Loucy (cell line): ENCODE measurements at regions not wholly inside any gene's neighbourhood (a gene's known extent, or its start where the extent isn't known, plus 50 kb on each side); places are given as distances from the start of the nearest gene placed in this dataset.

Source experiments
- H2AFZ ChIP-seq: fragments of 200-600 bp; sonication (generic); 2 replicates; pipeline ENCODE4 v1.6.0; 2016; ENCODE audit warnings: antibody characterized with exemption, mild to moderate bottlenecking, low read length, moderate library complexity
- H3F3A ChIP-seq: fragments of 200-600 bp; 2 replicates; pipeline ENCODE4 v1.6.0; 2016; ENCODE audit warnings: antibody characterized with exemption, low read depth, mild to moderate bottlenecking
- H3K27me3 ChIP-seq: fragments of 200-600 bp; sonication (generic); 2 replicates; pipeline ENCODE4 v1.6.1; 2014; ENCODE audit warnings: low read length, mild to moderate bottlenecking; ENCODE audit not compliant: insufficient read depth, poor library complexity, severe bottlenecking
- H3K36me3 ChIP-seq: fragments of 200-600 bp; sonication (generic); 2 replicates; pipeline ENCODE4 v1.6.1; 2016; ENCODE audit warnings: low read length; ENCODE audit not compliant: insufficient read depth
- H3K4me1 ChIP-seq: fragments of 200-600 bp; sonication (generic); 2 replicates; pipeline ENCODE4 v1.5.1; 2014; ENCODE audit warnings: low read length, mild to moderate bottlenecking; ENCODE audit not compliant: insufficient read depth, poor library complexity, severe bottlenecking
- H3K4me2 ChIP-seq: fragments of 200-600 bp; sonication (generic); 2 replicates; pipeline ENCODE4 v1.6.0; 2014; ENCODE audit warnings: antibody characterized with exemption, low read length, low read depth, mild to moderate bottlenecking; ENCODE audit not compliant: poor library complexity, severe bottlenecking
- H3K4me3 ChIP-seq: fragments of 200-600 bp; sonication (generic); 2 replicates; pipeline ENCODE4 v1.5.1; 2014; ENCODE audit warnings: low read length, mild to moderate bottlenecking, mixed read lengths; ENCODE audit not compliant: poor library complexity, severe bottlenecking
- H3K79me2 ChIP-seq: fragments of 200-600 bp; sonication (generic); 2 replicates; pipeline ENCODE4 v1.6.1; 2014; ENCODE audit warnings: low read length; ENCODE audit not compliant: insufficient read depth
- H3K9ac ChIP-seq: fragments of 200-600 bp; sonication (generic); 2 replicates; pipeline ENCODE4 v1.6.0; 2014; ENCODE audit warnings: mild to moderate bottlenecking, low read depth, low read length, moderate library complexity; ENCODE audit not compliant: poor library complexity, severe bottlenecking
- H3K9me2 ChIP-seq: fragments of 200-600 bp; sonication (generic); replicated peaks from 2 replicates; pipeline ENCODE4 v1.6.1; 2016; ENCODE audit warnings: low read depth, low read length, mixed read lengths
- H3K9me3 ChIP-seq: fragments of 200-600 bp; sonication (generic); 2 replicates; pipeline ENCODE4 v1.6.1; 2014; ENCODE audit warnings: mild to moderate bottlenecking, antibody characterized with exemption, low read length, low read depth; ENCODE audit not compliant: insufficient read depth
- H4K20me1 ChIP-seq: fragments of 200-600 bp; sonication (generic); 2 replicates; pipeline ENCODE4 v1.6.0; 2014; ENCODE audit warnings: antibody characterized with exemption, low read length, mild to moderate bottlenecking; ENCODE audit not compliant: insufficient read depth, poor library complexity, severe bottlenecking
- CTCF ChIP-seq: fragments of 200-600 bp; sonication (generic); conservative IDR thresholded peaks from 2 replicates; pipeline ENCODE4 v1.5.1; 2014; ENCODE audit warnings: mild to moderate bottlenecking, antibody characterized with exemption, low read length
- EZH2phosphoT487 ChIP-seq: fragments of 200-600 bp; IDR thresholded peaks from 2 replicates; pipeline ENCODE4 v1.6.1; 2018; ENCODE audit warnings: antibody characterized with exemption, mild to moderate bottlenecking, moderate library complexity, borderline replicate concordance

GRCh38 chr2:144156736-144157640 lies 362.9 kb downstream of the ZEB2 start:
- Histone ChIP-seq H3K9ac (no peak overlapping the region), H3K36me3 (no peaks in the 10 kb centered on the region), H3K27me3 (no peaks in the 10 kb centered on the region), H3K4me3 (no peak overlapping the region), H3F3A (no peaks in the 10 kb centered on the region), H4K20me1 (no peaks in the 10 kb centered on the region), H3K9me2 (no peaks in the 10 kb centered on the region), H3K79me2 (no peaks in the 10 kb centered on the region), H3K9me3 (no peaks in the 10 kb centered on the region), H3K4me1 (peaks cover 8% of the 10 kb centered on the region), H2AFZ (no peak overlapping the region), H3K4me2 (no peak overlapping the region)
- TF ChIP-seq EZH2phosphoT487 (no peak), CTCF (no peak)

GRCh38 chr2:144154205-144154604 lies 365.7 kb downstream of the ZEB2 start:
- no peaks in the 10 kb centered on the region for H3F3A ChIP-seq
- peaks cover 21% of the 10 kb centered on the region for H3K4me1 ChIP-seq
- H4K20me1 ChIP-seq = no peaks in the 10 kb centered on the region
- H3K9ac ChIP-seq = no peak overlapping the region
- H2AFZ ChIP-seq = no peak overlapping the region
- H3K27me3 ChIP-seq = no peaks in the 10 kb centered on the region
- no peak overlapping the region for H3K4me3 ChIP-seq
- H3K9me3 ChIP-seq = no peaks in the 10 kb centered on the region
- no peaks in the 10 kb centered on the region; the same call in 1 of the 2 replicates for H3K79me2 ChIP-seq
- no peaks in the 10 kb centered on the region for H3K9me2 ChIP-seq
- no peak overlapping the region for H3K4me2 ChIP-seq
- H3K36me3 ChIP-seq = no peaks in the 10 kb centered on the region
- no peak for TF ChIP-seq CTCF

GRCh38 chr2:144152817-144153271 lies 367.1 kb downstream of the ZEB2 start:
- TF ChIP-seq CTCF (0 out of 2 replicates have a peak, but pooled peaks have one; percentile 13), EZH2phosphoT487 (no peak)
- Histone ChIP-seq H3K9ac (no peak overlapping the region), H3K79me2 (no peaks in the 10 kb centered on the region; the same call in 1 of the 2 replicates), H3K27me3 (no peaks in the 10 kb centered on the region), H3K36me3 (no peaks in the 10 kb centered on the region), H3K4me2 (no peak overlapping the region), H4K20me1 (no peaks in the 10 kb centered on the region), H2AFZ (no peak overlapping the region), H3K9me2 (no peaks in the 10 kb centered on the region), H3K9me3 (no peaks in the 10 kb centered on the region), H3K4me1 (peaks cover 21% of the 10 kb centered on the region), H3F3A (no peaks in the 10 kb centered on the region), H3K4me3 (no peak overlapping the region)
